ENCODE measurements at regions not wholly inside any gene's neighbourhood (a gene's known extent, or its start where the extent isn't known, plus 50 kb on each side); places are given as distances from the start of the nearest gene placed in this dataset.

GRCh38 chr7:47142867-47143175 lies 439.1 kb downstream of the TNS3 start:
- H3K36me3 ChIP-seq (ENCODE audit: control insufficient read depth in 2 of 2, insufficient read depth in 2 of 2, low read length in 1 of 2), result no peaks in the 10 kb centered on the region
- 81 to 87% methylated on average over 1 of the region's 1 CpG for WGBS, 2 donors
- H3K4me3 ChIP-seq (ENCODE audit: low read depth in 1 of 2, low read length in 2 of 2), result no peak overlapping the region
- no peak overlapping the region for H3K27ac ChIP-seq (ENCODE audit: low read depth in 2 of 2, low read length in 1 of 2)
- H3K27me3 ChIP-seq (ENCODE audit: control insufficient read depth in 1 of 2, insufficient read depth in 2 of 2, low read length in 2 of 2), result no peaks in the 10 kb centered on the region
- H3K4me1 ChIP-seq (ENCODE audit: control insufficient read depth in 2 of 2, insufficient read depth in 2 of 2, low read length in 1 of 2), result no peaks in the 10 kb centered on the region
- no peaks in the 10 kb centered on the region for H3K9me3 ChIP-seq (ENCODE audit: control insufficient read depth in 2 of 2, insufficient read depth in 1 of 2, low read depth in 1 of 2, low read length in 1 of 2)

- no peaks in the 10 kb centered on the region for H3K36me3 ChIP-seq (ENCODE audit: control insufficient read depth in 2 of 2, insufficient read depth in 2 of 2, low read length in 1 of 2)
- 78 to 86% methylated on average over 10 of the region's 10 CpGs for WGBS, 2 donors
- no peak overlapping the region for H3K4me3 ChIP-seq (ENCODE audit: low read depth in 1 of 2, low read length in 2 of 2)
- H3K4me1 ChIP-seq (ENCODE audit: control insufficient read depth in 2 of 2, insufficient read depth in 2 of 2, low read length in 1 of 2), result no peaks in the 10 kb centered on the region
- no peak overlapping the region for H3K27ac ChIP-seq (ENCODE audit: low read depth in 2 of 2, low read length in 1 of 2)
- no peaks in the 10 kb centered on the region for H3K27me3 ChIP-seq (ENCODE audit: control insufficient read depth in 1 of 2, insufficient read depth in 2 of 2, low read length in 2 of 2)
- no peaks in the 10 kb centered on the region for H3K9me3 ChIP-seq (ENCODE audit: control insufficient read depth in 2 of 2, insufficient read depth in 1 of 2, low read depth in 1 of 2, low read length in 1 of 2)
These were observed 439.6 kb downstream of the TNS3 start for GRCh38 chr7:47142169-47142866.

GRCh38 chr7:47132471-47132870 lies 449.4 kb downstream of the TNS3 start:
- Histone ChIP-seq H3K4me3 (ENCODE audit: low read depth in 1 of 2, low read length in 2 of 2) (no peak overlapping the region), H3K4me1 (ENCODE audit: control insufficient read depth in 2 of 2, insufficient read depth in 2 of 2, low read length in 1 of 2) (no peaks in the 10 kb centered on the region), H3K27ac (ENCODE audit: low read depth in 2 of 2, low read length in 1 of 2) (no peak overlapping the region), H3K27me3 (ENCODE audit: control insufficient read depth in 1 of 2, insufficient read depth in 2 of 2, low read length in 2 of 2) (no peaks in the 10 kb centered on the region), H3K36me3 (ENCODE audit: control insufficient read depth in 2 of 2, insufficient read depth in 2 of 2, low read length in 1 of 2) (no peaks in the 10 kb centered on the region), H3K9me3 (ENCODE audit: control insufficient read depth in 2 of 2, insufficient read depth in 1 of 2, low read depth in 1 of 2, low read length in 1 of 2) (no peaks in the 10 kb centered on the region)
- 91 to 92% methylated on average over 1 of the region's 1 CpG for WGBS, 2 donors

GRCh38 chr7:47128700-47129099 lies 453.2 kb downstream of the TNS3 start:
- no peaks in the 10 kb centered on the region for H3K36me3 ChIP-seq (ENCODE audit: control insufficient read depth in 2 of 2, insufficient read depth in 2 of 2, low read length in 1 of 2)
- H3K27ac ChIP-seq (ENCODE audit: low read depth in 2 of 2, low read length in 1 of 2), result no peak overlapping the region
- no peaks in the 10 kb centered on the region for H3K4me1 ChIP-seq (ENCODE audit: control insufficient read depth in 2 of 2, insufficient read depth in 2 of 2, low read length in 1 of 2)
- H3K4me3 ChIP-seq (ENCODE audit: low read depth in 1 of 2, low read length in 2 of 2), result no peak overlapping the region
- no peaks in the 10 kb centered on the region for H3K9me3 ChIP-seq (ENCODE audit: control insufficient read depth in 2 of 2, insufficient read depth in 1 of 2, low read depth in 1 of 2, low read length in 1 of 2)
- no peaks in the 10 kb centered on the region for H3K27me3 ChIP-seq (ENCODE audit: control insufficient read depth in 1 of 2, insufficient read depth in 2 of 2, low read length in 2 of 2)

GRCh38 chr7:47125529-47125928 lies 456.4 kb downstream of the TNS3 start:
- Histone ChIP-seq H3K27me3 (ENCODE audit: control insufficient read depth in 1 of 2, insufficient read depth in 2 of 2, low read length in 2 of 2) (no peaks in the 10 kb centered on the region), H3K9me3 (ENCODE audit: control insufficient read depth in 2 of 2, insufficient read depth in 1 of 2, low read depth in 1 of 2, low read length in 1 of 2) (no peaks in the 10 kb centered on the region), H3K27ac (ENCODE audit: low read depth in 2 of 2, low read length in 1 of 2) (no peak overlapping the region), H3K4me3 (ENCODE audit: low read depth in 1 of 2, low read length in 2 of 2) (no peak overlapping the region), H3K36me3 (ENCODE audit: control insufficient read depth in 2 of 2, insufficient read depth in 2 of 2, low read length in 1 of 2) (no peaks in the 10 kb centered on the region), H3K4me1 (ENCODE audit: control insufficient read depth in 2 of 2, insufficient read depth in 2 of 2, low read length in 1 of 2) (no peaks in the 10 kb centered on the region)
- 79 to 85% methylated on average over 14 of the region's 14 CpGs for WGBS, 2 donors

- 70 to 73% methylated on average over 4 of the region's 4 CpGs for WGBS, 2 donors
- Histone ChIP-seq H3K9me3 (ENCODE audit: control insufficient read depth in 2 of 2, insufficient read depth in 1 of 2, low read depth in 1 of 2, low read length in 1 of 2) (no peaks in the 10 kb centered on the region), H3K27me3 (ENCODE audit: control insufficient read depth in 1 of 2, insufficient read depth in 2 of 2, low read length in 2 of 2) (no peaks in the 10 kb centered on the region), H3K27ac (ENCODE audit: low read depth in 2 of 2, low read length in 1 of 2) (no peak overlapping the region), H3K36me3 (ENCODE audit: control insufficient read depth in 2 of 2, insufficient read depth in 2 of 2, low read length in 1 of 2) (no peaks in the 10 kb centered on the region), H3K4me1 (ENCODE audit: control insufficient read depth in 2 of 2, insufficient read depth in 2 of 2, low read length in 1 of 2) (peaks cover 0 to 2% of the 10 kb centered on the region in 2 donors), H3K4me3 (ENCODE audit: low read depth in 1 of 2, low read length in 2 of 2) (no peak overlapping the region)
These were observed 462.5 kb downstream of the TNS3 start for GRCh38 chr7:47119261-47119865.

GRCh38 chr7:47104206-47104549 lies 477.7 kb downstream of the TNS3 start:
- Histone ChIP-seq H3K27ac (ENCODE audit: low read depth in 2 of 2, low read length in 1 of 2) (no peak overlapping the region), H3K4me1 (ENCODE audit: control insufficient read depth in 2 of 2, insufficient read depth in 2 of 2, low read length in 1 of 2) (no peaks in the 10 kb centered on the region), H3K36me3 (ENCODE audit: control insufficient read depth in 2 of 2, insufficient read depth in 2 of 2, low read length in 1 of 2) (no peaks in the 10 kb centered on the region), H3K4me3 (ENCODE audit: low read depth in 1 of 2, low read length in 2 of 2) (no peak overlapping the region), H3K27me3 (ENCODE audit: control insufficient read depth in 1 of 2, insufficient read depth in 2 of 2, low read length in 2 of 2) (no peaks in the 10 kb centered on the region), H3K9me3 (ENCODE audit: control insufficient read depth in 2 of 2, insufficient read depth in 1 of 2, low read depth in 1 of 2, low read length in 1 of 2) (peaks cover 0 to 6% of the 10 kb centered on the region in 2 donors)
- WGBS, 2 donors, result 49 to 65% methylated on average over 4 of the region's 4 CpGs

- Histone ChIP-seq H3K9me3 (ENCODE audit: control insufficient read depth in 2 of 2, insufficient read depth in 1 of 2, low read depth in 1 of 2, low read length in 1 of 2) (peaks cover 0 to 6% of the 10 kb centered on the region in 2 donors), H3K27ac (ENCODE audit: low read depth in 2 of 2, low read length in 1 of 2) (no peak overlapping the region), H3K36me3 (ENCODE audit: control insufficient read depth in 2 of 2, insufficient read depth in 2 of 2, low read length in 1 of 2) (no peaks in the 10 kb centered on the region), H3K4me1 (ENCODE audit: control insufficient read depth in 2 of 2, insufficient read depth in 2 of 2, low read length in 1 of 2) (no peaks in the 10 kb centered on the region), H3K27me3 (ENCODE audit: control insufficient read depth in 1 of 2, insufficient read depth in 2 of 2, low read length in 2 of 2) (no peaks in the 10 kb centered on the region), H3K4me3 (ENCODE audit: low read depth in 1 of 2, low read length in 2 of 2) (no peak overlapping the region)
- WGBS, 2 donors, result 92% methylated on average over 17 of the region's 17 CpGs
These were observed 478.3 kb downstream of the TNS3 start for GRCh38 chr7:47103498-47104205.

- peaks cover 0 to 6% of the 10 kb centered on the region in 2 donors for H3K9me3 ChIP-seq (ENCODE audit: control insufficient read depth in 2 of 2, insufficient read depth in 1 of 2, low read depth in 1 of 2, low read length in 1 of 2)
- no peaks in the 10 kb centered on the region for H3K27me3 ChIP-seq (ENCODE audit: control insufficient read depth in 1 of 2, insufficient read depth in 2 of 2, low read length in 2 of 2)
- no peaks in the 10 kb centered on the region for H3K4me1 ChIP-seq (ENCODE audit: control insufficient read depth in 2 of 2, insufficient read depth in 2 of 2, low read length in 1 of 2)
- no peak overlapping the region for H3K27ac ChIP-seq (ENCODE audit: low read depth in 2 of 2, low read length in 1 of 2)
- WGBS, 2 donors, result 62 to 64% methylated on average over 3 of the region's 3 CpGs
- H3K4me3 ChIP-seq (ENCODE audit: low read depth in 1 of 2, low read length in 2 of 2), result no peak overlapping the region
- H3K36me3 ChIP-seq (ENCODE audit: control insufficient read depth in 2 of 2, insufficient read depth in 2 of 2, low read length in 1 of 2), result no peaks in the 10 kb centered on the region
These were observed 479.5 kb downstream of the TNS3 start for GRCh38 chr7:47102331-47102841.

All from esophagus (tissue), 2 donors.